Left colon (tissue), 2 donors: ENCODE measurements at regions not wholly inside any gene's neighbourhood (a gene's known extent, or its start where the extent isn't known, plus 50 kb on each side); places are given as distances from the start of the nearest gene placed in this dataset.
A peak's percentile ranks its signal among the peaks of the same experiment; 100 is the strongest.

Experiments
- ATAC-seq: fragments of 200-7000 bp; cut with Tn5 transposase; one replicate; pipeline ENCODE4 v1.9.1; 2020; ENCODE audit warnings: mild to moderate bottlenecking, moderate library complexity
- DNase-seq, 2 donors: peaks; one replicate each; pipeline ENCODE4 v3.0.0-alpha.2; 2020
- intact Hi-C, 2 donors: fragments of 100-400 bp; cut with DNase I in 1 of 2; cut with micrococcal nuclease in 1 of 2; formaldehyde crosslinking; loops; one replicate each; pipeline versions ENCODE4 v1.11.2 to v1.14.0; 2022; cut with DNase I, micrococcal nuclease
- donor health status: DM: no; HTN: no; CAD: no.
- donor health status: DM: yes; HTN: yes; CAD: no.

GRCh38 chr3:159604151-159604581 is 384.5 kb upstream of the IL12A start:
- intact Hi-C loops = no loop called here

GRCh38 chr3:159605101-159605500 is 383.5 kb upstream of the IL12A start:
- intact Hi-C loops = no loop called here
- ATAC-seq (no peak), DNase-seq (no peak)

More at GRCh38 chr3:159604151-159604581, 384.5 kb upstream of the IL12A start:
- DNase-seq (no peak), ATAC-seq (no peak)

GRCh38 chr3:159605776-159606175 is 382.9 kb upstream of the IL12A start:
- no peak for DNase-seq
- ATAC-seq = no peak
- intact Hi-C loops = no loop called here

GRCh38 chr3:159607856-159608255 is 380.8 kb upstream of the IL12A start:
- ATAC-seq = no peak
- DNase-seq = no peak
- intact Hi-C loops = no loop called here

GRCh38 chr3:159608311-159608710 is 380.3 kb upstream of the IL12A start:
- intact Hi-C loops = no loop called here
- no peak for DNase-seq
- no peak for ATAC-seq

GRCh38 chr3:159609625-159610024 is 379.0 kb upstream of the IL12A start:
- no peak for DNase-seq
- intact Hi-C loops = loop anchor here in 1 of 2 donors (10.0 kb wide), 1 partner anchor 405 kb away; no protein-coding TSS in a partner anchor
- no peak for ATAC-seq

- peak; percentile 80 for ATAC-seq
- DNase-seq = peak in 1 of 2 donors; percentile 59
- intact Hi-C loops = loop anchor here in 1 of 2 donors (5.0 to 10.0 kb wide), 2 partner anchors 191 to 398 kb away; no protein-coding TSS in a partner anchor
Observed at GRCh38 chr3:159616234-159616825, 372.3 kb upstream of the IL12A start.

- ATAC-seq = no peak
- intact Hi-C loops = loop anchor here in 1 of 2 donors (5.0 to 10.0 kb wide), 2 partner anchors 188 to 395 kb away; no protein-coding TSS in a partner anchor
- no peak for DNase-seq
Observed at GRCh38 chr3:159619341-159619885, 369.2 kb upstream of the IL12A start.

- intact Hi-C loops = no loop called here
- DNase-seq (no peak), ATAC-seq (no peak)
Observed at GRCh38 chr3:159620281-159620680, 368.4 kb upstream of the IL12A start.

GRCh38 chr3:159620873-159621272 is 367.8 kb upstream of the IL12A start:
- DNase-seq (no peak), ATAC-seq (no peak)
- intact Hi-C loops = no loop called here

- DNase-seq (no peak), ATAC-seq (no peak)
- intact Hi-C loops = no loop called here
Observed at GRCh38 chr3:159624616-159625015, 364.0 kb upstream of the IL12A start.

GRCh38 chr3:159625594-159625993 is 363.0 kb upstream of the IL12A start:
- ATAC-seq (no peak), DNase-seq (no peak)
- intact Hi-C loops = no loop called here

GRCh38 chr3:159626598-159626997 is 362.0 kb upstream of the IL12A start:
- intact Hi-C loops = no loop called here

GRCh38 chr3:159627229-159627628 is 361.4 kb upstream of the IL12A start:
- intact Hi-C loops = no loop called here
- ATAC-seq (peak; percentile 40), DNase-seq (peak in 1 of 2 donors; percentile 6)

More at GRCh38 chr3:159626598-159626997, 362.0 kb upstream of the IL12A start:
- ATAC-seq = peak; percentile 13
- DNase-seq = no peak

GRCh38 chr3:159627634-159628033 is 361.0 kb upstream of the IL12A start:
- intact Hi-C loops = no loop called here
- ATAC-seq = peak; percentile 98

GRCh38 chr3:159629329-159630084 is 359.1 kb upstream of the IL12A start:
- ATAC-seq = no peak
- no peak for DNase-seq
- intact Hi-C loops = no loop called here

More at GRCh38 chr3:159627634-159628033, 361.0 kb upstream of the IL12A start:
- peak; percentile 16 to 37 for DNase-seq

GRCh38 chr3:159631226-159631625 is 357.4 kb upstream of the IL12A start:
- ATAC-seq = no peak
- intact Hi-C loops = no loop called here
- no peak for DNase-seq

GRCh38 chr3:159632128-159632527 is 356.5 kb upstream of the IL12A start:
- no peak for DNase-seq
- intact Hi-C loops = no loop called here
- ATAC-seq = no peak

GRCh38 chr3:159632851-159633250 is 355.8 kb upstream of the IL12A start:
- intact Hi-C loops = no loop called here
- DNase-seq (no peak), ATAC-seq (peak; percentile 52)

GRCh38 chr3:159634483-159634882 is 354.2 kb upstream of the IL12A start:
- ATAC-seq (no peak), DNase-seq (no peak)
- intact Hi-C loops = no loop called here
